ENCODE measurements at regions not wholly inside any gene's neighbourhood (a gene's known extent, or its start where the extent isn't known, plus 50 kb on each side); places are given as distances from the start of the nearest gene placed in this dataset.
A peak's percentile ranks its signal among the peaks of the same experiment; 100 is the strongest.

- H3K4ac ChIP-seq (ENCODE audit: low read depth, low read length) = no peak overlapping the region
- H2BK20ac ChIP-seq (ENCODE audit: low read depth, low read length, poor library complexity, severe bottlenecking) = no peak overlapping the region
- H2AFZ ChIP-seq (ENCODE audit: low read length) = no peak overlapping the region
- no peaks in the 10 kb centered on the region for H3K79me2 ChIP-seq (ENCODE audit: insufficient read depth, low read length)
- Mint-ChIP-seq H3K4me3 (peak overlapping the region in 1 of 2 experiments; percentile 19; a peak in 1 of 5 replicates), H3K4me1 (peaks cover 42 to 46% of the 10 kb centered on the region in 2 experiments), H3K27ac (peak overlapping the region in 1 of 3 experiments; percentile 85; a peak in 3 of 7 replicates), H3K36me3 (ENCODE audit: insufficient read depth in 1 of 3, low read depth in 3 of 3) (no peaks in the 10 kb centered on the region), H3K9me3 (no peaks in the 10 kb centered on the region), H3K27me3 (ENCODE audit: low read depth) (peaks cover 3% of the 10 kb centered on the region)
- no peaks in the 10 kb centered on the region for H4K20me1 ChIP-seq (ENCODE audit: control insufficient read depth, insufficient read depth, insufficient read length)
- no peak overlapping the region for H3K56ac ChIP-seq (ENCODE audit: insufficient read length, low read depth, low read length)
- H3K18ac ChIP-seq (ENCODE audit: insufficient read length, low read depth, low read length) = no peak overlapping the region
- H3K4me1 ChIP-seq (ENCODE audit: insufficient read depth, low read length) = peaks cover 16% of the 10 kb centered on the region; the same call in 1 of the 2 replicates
- H4K8ac ChIP-seq (replicated peaks; ENCODE audit: insufficient read length, low read depth, low read length) = no peak overlapping the region
- no peaks in the 10 kb centered on the region for H3K23me2 ChIP-seq (ENCODE audit: insufficient read length, low read depth, low read length, poor library complexity, severe bottlenecking)
- H4K5ac ChIP-seq (ENCODE audit: insufficient read length, low read depth, low read length) = no peak overlapping the region
- H2BK12ac ChIP-seq (ENCODE audit: insufficient read length, low read depth, low read length) = no peak overlapping the region
- H3T11ph ChIP-seq (ENCODE audit: low read length) = no peak overlapping the region
- TF ChIP-seq CTCF (conservative IDR thresholded peaks at IDR 0.05) = no peak
- no peak overlapping the region for H2BK120ac ChIP-seq (ENCODE audit: low read depth, low read length, poor library complexity, severe bottlenecking)
- DNase-seq = peak; percentile 50
- no peak overlapping the region for H3K27ac ChIP-seq (ENCODE audit: insufficient read length, low read depth, low read length)
- no peak overlapping the region for H3K14ac ChIP-seq (ENCODE audit: insufficient read depth, low read length)
- no peak overlapping the region for H3K23ac ChIP-seq (ENCODE audit: insufficient read length, low read depth, low read length)
- H3K27me3 ChIP-seq (ENCODE audit: insufficient read depth, low read length) = no peaks in the 10 kb centered on the region
- H2AK5ac ChIP-seq (ENCODE audit: insufficient read length, low read length) = no peak overlapping the region
- no peak overlapping the region for H3K4me2 ChIP-seq (ENCODE audit: insufficient read depth, insufficient read length, low read length)
- no peak overlapping the region for H2BK5ac ChIP-seq (ENCODE audit: insufficient read length, low read length)
- H3K9ac ChIP-seq (ENCODE audit: extremely low read depth, insufficient read length, low read length) = no peak overlapping the region
- H4K91ac ChIP-seq (ENCODE audit: insufficient read length, low read depth, low read length) = no peak overlapping the region
- H2BK15ac ChIP-seq (ENCODE audit: low read depth, low read length) = no peak overlapping the region
- no peaks in the 10 kb centered on the region for H3K79me1 ChIP-seq (ENCODE audit: insufficient read depth, low read depth, low read length, poor library complexity, severe bottlenecking)
- WGBS (ENCODE audit: extremely low coverage, insufficient read length, low lambda C conversion rate) = no CpG with 5 or more reads among the region's 7 CpGs
- no peaks in the 10 kb centered on the region for H3K9me3 ChIP-seq (ENCODE audit: control insufficient read depth, low read depth, low read length)
Observed at GRCh38 chr1:38498686-38499085, 360.9 kb downstream of the RRAGC start.

All from H9 (cell line).